SU-DHL-6 (cell line): ENCODE measurements at regions not wholly inside any gene's neighbourhood (a gene's known extent, or its start where the extent isn't known, plus 50 kb on each side); places are given as distances from the start of the nearest gene placed in this dataset.

Source experiments
- H2AFZ ChIP-seq: fragments of 200-600 bp; sonication (generic); 2 replicates; pipeline ENCODE4 v1.6.1; 2014; ENCODE audit warnings: low read depth, mild to moderate bottlenecking, moderate library complexity, mixed read lengths, antibody characterized with exemption, low read length; ENCODE audit not compliant: severe bottlenecking
- H3F3A ChIP-seq: fragments of 200-600 bp; shearing (Covaris generic); 2 replicates; pipeline ENCODE4 v1.6.0; 2016; ENCODE audit warnings: antibody characterized with exemption, mild to moderate bottlenecking; ENCODE audit not compliant: insufficient read depth
- H3K27ac ChIP-seq: fragments of 200-600 bp; sonication (generic); 2 replicates; pipeline ENCODE4 v1.5.1; 2016; ENCODE audit warnings: low read depth, mild to moderate bottlenecking, low read length, moderate library complexity, mixed read lengths
- H3K27me3 ChIP-seq: fragments of 200-600 bp; sonication (generic), shearing (Covaris generic); 2 replicates; pipeline ENCODE4 v1.6.0; 2014; ENCODE audit warnings: mild to moderate bottlenecking, low read length
- H3K36me3 ChIP-seq: fragments of 200-600 bp; sonication (generic); 2 replicates; pipeline ENCODE4 v1.6.1; 2014; ENCODE audit warnings: mild to moderate bottlenecking, low read length, mixed read lengths
- H3K4me2 ChIP-seq: fragments of 300-600, 200-600 bp; shearing (Covaris generic), sonication (generic); 2 replicates; pipeline ENCODE4 v1.6.0; 2014; ENCODE audit warnings: low read length, low read depth, mild to moderate bottlenecking; ENCODE audit not compliant: poor library complexity, severe bottlenecking
- H3K4me3 ChIP-seq: fragments of 200-600 bp; sonication (generic); 2 replicates; pipeline ENCODE4 v1.5.1; 2014; ENCODE audit warnings: antibody characterized with exemption, low read length, mild to moderate bottlenecking, mixed read lengths; ENCODE audit not compliant: insufficient read depth, poor library complexity, severe bottlenecking
- H3K79me2 ChIP-seq: fragments of 200-600 bp; sonication (generic); 2 replicates; pipeline ENCODE4 v1.6.1; 2014; ENCODE audit warnings: mild to moderate bottlenecking, low read length, moderate library complexity; ENCODE audit not compliant: insufficient read depth
- H3K9ac ChIP-seq: fragments of 200-600 bp; sonication (generic); 2 replicates; pipeline ENCODE4 v1.7.0; 2014; ENCODE audit warnings: mild to moderate bottlenecking, low read length
- H3K9me2 ChIP-seq: fragments of 200-600 bp; sonication (generic); replicated peaks from 2 replicates; pipeline ENCODE4 v1.6.1; 2014; ENCODE audit warnings: low read length; ENCODE audit not compliant: insufficient read depth
- H3K9me3 ChIP-seq: fragments of 200-600 bp; sonication (generic); 2 replicates; pipeline ENCODE4 v1.6.1; 2014; ENCODE audit warnings: low read length, mixed read lengths; ENCODE audit not compliant: insufficient read depth
- H4K20me1 ChIP-seq: fragments of 200-600 bp; sonication (generic); 2 replicates; pipeline ENCODE4 v1.6.1; 2014; ENCODE audit warnings: low read depth, mild to moderate bottlenecking, antibody characterized with exemption, low read length, moderate library complexity, mixed read lengths
- CTCF ChIP-seq: fragments of 200-600 bp; sonication (generic); IDR thresholded peaks from one replicate; pipeline ENCODE4 v1.5.1; 2017; ENCODE audit warnings: antibody characterized with exemption, mild to moderate bottlenecking, low read length, moderate library complexity; ENCODE audit not compliant: insufficient read depth, poor library complexity, severe bottlenecking
- EZH2phosphoT487 ChIP-seq: fragments of 200-600 bp; sonication (generic), shearing (Covaris generic); conservative IDR thresholded peaks from 2 replicates; pipeline ENCODE4 v1.6.1; 2018; ENCODE audit warnings: mild to moderate bottlenecking, antibody characterized with exemption, low read length, moderate library complexity, mixed read lengths

GRCh38 chr3:118075873-118076272, 958.8 kb downstream of the IGSF11 start:
- H3K4me2 ChIP-seq: no peak overlapping the region
- H3K9me3 ChIP-seq: no peaks in the 10 kb centered on the region
- no peak overlapping the region for H3K27ac ChIP-seq
- no peak for TF ChIP-seq EZH2phosphoT487
- TF ChIP-seq CTCF: no peak
- no peaks in the 10 kb centered on the region for H3K27me3 ChIP-seq
- no peak overlapping the region for H3K4me3 ChIP-seq
- no peaks in the 10 kb centered on the region for H4K20me1 ChIP-seq
- H2AFZ ChIP-seq: no peak overlapping the region
- H3K9ac ChIP-seq: no peak overlapping the region
- no peaks in the 10 kb centered on the region for H3K79me2 ChIP-seq
- H3K9me2 ChIP-seq: no peaks in the 10 kb centered on the region
- H3K36me3 ChIP-seq: no peaks in the 10 kb centered on the region
- no peaks in the 10 kb centered on the region for H3F3A ChIP-seq

GRCh38 chr3:118077332-118077731, 957.3 kb downstream of the IGSF11 start:
- Histone ChIP-seq H3K27ac (no peak overlapping the region), H3F3A (no peaks in the 10 kb centered on the region), H3K79me2 (no peaks in the 10 kb centered on the region)

GRCh38 chr3:118080889-118081288, 953.8 kb downstream of the IGSF11 start:
- H4K20me1 ChIP-seq: no peaks in the 10 kb centered on the region
- H3K4me2 ChIP-seq: no peak overlapping the region
- no peak for TF ChIP-seq EZH2phosphoT487
- no peak for TF ChIP-seq CTCF
- H3K9me3 ChIP-seq: no peaks in the 10 kb centered on the region
- no peak overlapping the region for H3K4me3 ChIP-seq
- no peaks in the 10 kb centered on the region for H3F3A ChIP-seq
- H3K79me2 ChIP-seq: no peaks in the 10 kb centered on the region
- H3K9me2 ChIP-seq: no peaks in the 10 kb centered on the region
- H2AFZ ChIP-seq: no peak overlapping the region
- no peaks in the 10 kb centered on the region for H3K36me3 ChIP-seq
- no peak overlapping the region for H3K9ac ChIP-seq
- H3K27me3 ChIP-seq: no peaks in the 10 kb centered on the region
- no peak overlapping the region for H3K27ac ChIP-seq

More at GRCh38 chr3:118077332-118077731, 957.3 kb downstream of the IGSF11 start:
- no peaks in the 10 kb centered on the region for H3K27me3 ChIP-seq
- H4K20me1 ChIP-seq: no peaks in the 10 kb centered on the region
- H3K4me3 ChIP-seq: no peak overlapping the region
- no peak for TF ChIP-seq CTCF
- no peak for TF ChIP-seq EZH2phosphoT487
- H3K9me3 ChIP-seq: no peaks in the 10 kb centered on the region
- no peaks in the 10 kb centered on the region for H3K36me3 ChIP-seq
- no peaks in the 10 kb centered on the region for H3K9me2 ChIP-seq
- H2AFZ ChIP-seq: no peak overlapping the region
- H3K9ac ChIP-seq: no peak overlapping the region
- H3K4me2 ChIP-seq: no peak overlapping the region
